A549 (cell line): ENCODE measurements at regions not wholly inside any gene's neighbourhood (a gene's known extent, or its start where the extent isn't known, plus 50 kb on each side); places are given as distances from the start of the nearest gene placed in this dataset.

Experiments used
- ATAC-seq, 2 experiments: fragments of 200-7000 bp in 1 of 2; fragments of >200 bp in 1 of 2; cut with Nextera tagmentation in 1 of 2; cut with Tn5 transposase in 1 of 2; 3 replicates each; pipeline versions ENCODE4 v1.8.0 to v1.9.1; 2018 to 2020; ENCODE audit warnings: mild to moderate bottlenecking in 1 of 2, moderate library complexity in 1 of 2
- CTCF ChIA-PET: fragments of 300-600 bp; sonication (Branson Sonifier 250); formaldehyde crosslinking; extraction: SDS; loops from one replicate; lab custom pipeline; 2021; ENCODE audit warnings: antibody characterized with exemption, inconsistent platforms; lab: Yijun Ruan, JAX
- POLR2A ChIA-PET: fragments of 350-600 bp; formaldehyde crosslinking; extraction: SDS; loops from one replicate; lab custom pipeline; 2021; ENCODE audit warnings: antibody characterized with exemption, inconsistent platforms; lab: Yijun Ruan, JAX
- DNase-seq, 2 experiments: peaks; one replicate each; pipeline versions ENCODE4 v3.0.0 to v3.0.0-alpha.2; 2011 to 2016; ENCODE audit warnings: low read depth in 1 of 2, low spot score in 1 of 2
- FAIRE-seq: peaks from 2 replicates; lab custom pipeline; 2011; peaks lifted over from hg19 to GRCh38; lab: Jason Lieb, UNC
- H3K27ac ChIP-seq, 2 experiments: fragments of >200 bp; sonication (Bioruptor Twin); formaldehyde crosslinking; 3 replicates each; pipeline ENCODE4 v1.5.1; 2016 to 2017
- H3K4me1 ChIP-seq: fragments of >200 bp; sonication (Bioruptor Twin); formaldehyde crosslinking; 3 replicates; pipeline ENCODE4 v1.6.1; 2016
- H3K4me2 ChIP-seq: fragments of >200 bp; sonication (Bioruptor Twin); formaldehyde crosslinking; 3 replicates; pipeline ENCODE4 v1.6.1; 2016
- H3K4me3 ChIP-seq: fragments of >200 bp; sonication (Bioruptor Twin); formaldehyde crosslinking; 3 replicates; pipeline ENCODE4 v1.5.1; 2016
- H3K9me3 ChIP-seq: fragments of >200 bp; sonication (Bioruptor Twin); formaldehyde crosslinking; 3 replicates; pipeline ENCODE4 v1.6.1; 2016
- CHD2 ChIP-seq: fragments of 150-350 bp; IDR thresholded peaks from 2 replicates; pipeline ENCODE4 v1.6.1; 2014; ENCODE audit warnings: low read length; ENCODE audit not compliant: partially characterized antibody
- CHD4 ChIP-seq: fragments of 200-600 bp; sonication (generic); IDR thresholded peaks from 2 replicates; pipeline ENCODE4 v1.6.1; 2016; ENCODE audit warnings: antibody characterized with exemption, mild to moderate bottlenecking, borderline replicate concordance
- E2F6 ChIP-seq: IDR thresholded peaks from 2 replicates; pipeline ENCODE4 v1.6.1; 2012; ENCODE audit warnings: low read depth, borderline replicate concordance
- EHF ChIP-seq: fragments of 250-450 bp; sonication (Bioruptor Pico); IDR thresholded peaks from 2 replicates; pipeline ENCODE4 v1.5.0; 2020; ENCODE audit warnings: mild to moderate bottlenecking
- EP300 ChIP-seq, 2 experiments: fragments of >200 bp; sonication (Bioruptor Twin); formaldehyde crosslinking; IDR thresholded peaks; 2 replicates in 1 of 2; 3 replicates in 1 of 2; pipeline ENCODE4 v1.6.1; 2016 to 2017
- ESRRA ChIP-seq: fragments of 150-350 bp; IDR thresholded peaks from 2 replicates; pipeline ENCODE4 v1.6.1; 2014; ENCODE audit warnings: mild to moderate bottlenecking, low read length, borderline replicate concordance
- HDAC2 ChIP-seq: fragments of 200-600 bp; sonication (generic); IDR thresholded peaks from 2 replicates; pipeline ENCODE4 v1.6.1; 2016
- HOXB5 ChIP-seq: fragments of 250-450 bp; sonication (Bioruptor Pico); IDR thresholded peaks from 2 replicates; pipeline ENCODE4 v1.5.0; 2020; ENCODE audit warnings: mild to moderate bottlenecking, moderate library complexity
- JUNB ChIP-seq: fragments of >200 bp; sonication (Bioruptor Twin); formaldehyde crosslinking; IDR thresholded peaks from 2 replicates; pipeline ENCODE4 v1.6.1; 2016
- MAFK ChIP-seq: fragments of 450-650 bp; IDR thresholded peaks from 2 replicates; pipeline ENCODE4 v1.6.1; 2014; ENCODE audit not compliant: partially characterized antibody
- MAZ ChIP-seq: fragments of 150-350 bp; IDR thresholded peaks from 2 replicates; pipeline ENCODE4 v1.6.1; 2014; ENCODE audit warnings: antibody characterized with exemption, low read depth, low read length, borderline replicate concordance
- MYC ChIP-seq: IDR thresholded peaks from 2 replicates; pipeline ENCODE4 v1.6.1; 2012; ENCODE audit warnings: mild to moderate bottlenecking, inconsistent platforms, low read length, improper control_type of control experiment, borderline replicate concordance
- NFE2L2 ChIP-seq: fragments of 150-350 bp; conservative IDR thresholded peaks from 2 replicates; pipeline ENCODE4 v1.6.1; 2014; ENCODE audit warnings: low read length
- NPAS2 ChIP-seq: fragments of 250-450 bp; sonication (Bioruptor Pico); IDR thresholded peaks from 2 replicates; pipeline ENCODE4 v1.8.0; 2022; ENCODE audit warnings: mild to moderate bottlenecking, moderate library complexity, borderline replicate concordance
- NR3C1 ChIP-seq: fragments of >200 bp; sonication (Bioruptor Twin); formaldehyde crosslinking; IDR thresholded peaks from 3 replicates; pipeline ENCODE4 v1.6.1; 2017
- RARB ChIP-seq: fragments of 250-450 bp; sonication (Bioruptor Pico); IDR thresholded peaks from 2 replicates; pipeline ENCODE4 v1.8.0; 2021; ENCODE audit warnings: mild to moderate bottlenecking, moderate library complexity
- RFX5 ChIP-seq: fragments of 450-650 bp; IDR thresholded peaks from 2 replicates; pipeline ENCODE4 v1.7.1; 2014; ENCODE audit warnings: antibody characterized with exemption, mild to moderate bottlenecking, moderate library complexity
- RNF2 ChIP-seq: fragments of 200-600 bp; sonication (generic); IDR thresholded peaks from 2 replicates; pipeline ENCODE4 v1.6.1; 2016; ENCODE audit warnings: low read depth, mild to moderate bottlenecking, antibody characterized with exemption, moderate library complexity, borderline replicate concordance
- SMC3 ChIP-seq: fragments of >200 bp; sonication (Bioruptor Twin); formaldehyde crosslinking; IDR thresholded peaks from 3 replicates; pipeline ENCODE4 v1.6.1; 2018; ENCODE audit warnings: inconsistent platforms
- ZNF302 ChIP-seq: fragments of 250-450 bp; sonication (Bioruptor Pico); IDR thresholded peaks from 2 replicates; pipeline ENCODE4 v1.9.0; 2021; ENCODE audit warnings: inconsistent platforms, mild to moderate bottlenecking, moderate library complexity
- ZSCAN20 ChIP-seq: fragments of 250-450 bp; sonication (Bioruptor Pico); IDR thresholded peaks from 2 replicates; pipeline ENCODE4 v1.8.0; 2022; ENCODE audit warnings: mild to moderate bottlenecking, moderate library complexity
- WGBS: methylation state at CpG from one replicate; pipeline ENCODE4 v1.1.6; 2017; ENCODE audit errors: missing lambda C conversion rate; 5-methylcytosine and 5-hydroxymethylcytosine counted together
- TF ChIP-seq, protein P1 (sequence below): fragments of 150-350 bp; IDR thresholded peaks from 2 replicates; pipeline ENCODE4 v1.6.1; 2014; ENCODE audit warnings: low read depth, mild to moderate bottlenecking, low read length
- TF ChIP-seq, protein P2 (sequence below): fragments of >200 bp; sonication (Bioruptor Twin); formaldehyde crosslinking; IDR thresholded peaks from 2 replicates; pipeline ENCODE4 v1.6.1; 2016
- TF ChIP-seq, protein P3 (sequence below): fragments of 250-450 bp; sonication (Bioruptor Pico); IDR thresholded peaks from 2 replicates; pipeline ENCODE4 v1.5.0; 2021; ENCODE audit warnings: mild to moderate bottlenecking, moderate library complexity, borderline replicate concordance
- TF ChIP-seq, protein P4 (sequence below): fragments of 200-600 bp; sonication (generic); IDR thresholded peaks from 2 replicates; pipeline ENCODE4 v1.6.1; 2016; ENCODE audit warnings: antibody characterized with exemption, mild to moderate bottlenecking, moderate library complexity
- TF ChIP-seq, protein P5 (sequence below): fragments of 450-650 bp; IDR thresholded peaks from 2 replicates; pipeline ENCODE4 v1.6.1; 2014; ENCODE audit warnings: antibody characterized with exemption

GRCh38 chr2:147366279-147366678 lies 478.6 kb upstream of the ACVR2A start:
- FAIRE-seq, result no peak
- H3K27ac ChIP-seq, result no peak overlapping the region
- no peak for TF ChIP-seq NFE2L2
- no peak for TF ChIP-seq RNF2
- TF ChIP-seq SMC3, result no peak
- TF ChIP-seq, protein P1, sequence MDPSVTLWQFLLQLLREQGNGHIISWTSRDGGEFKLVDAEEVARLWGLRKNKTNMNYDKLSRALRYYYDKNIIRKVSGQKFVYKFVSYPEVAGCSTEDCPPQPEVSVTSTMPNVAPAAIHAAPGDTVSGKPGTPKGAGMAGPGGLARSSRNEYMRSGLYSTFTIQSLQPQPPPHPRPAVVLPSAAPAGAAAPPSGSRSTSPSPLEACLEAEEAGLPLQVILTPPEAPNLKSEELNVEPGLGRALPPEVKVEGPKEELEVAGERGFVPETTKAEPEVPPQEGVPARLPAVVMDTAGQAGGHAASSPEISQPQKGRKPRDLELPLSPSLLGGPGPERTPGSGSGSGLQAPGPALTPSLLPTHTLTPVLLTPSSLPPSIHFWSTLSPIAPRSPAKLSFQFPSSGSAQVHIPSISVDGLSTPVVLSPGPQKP, result no peak
- no peak for TF ChIP-seq ZNF302 (CRISPR knock-in tag)
- no peak for TF ChIP-seq MYC
- no peak for TF ChIP-seq HOXB5 (CRISPR knock-in tag)
- TF ChIP-seq NR3C1, result no peak
- no peak for TF ChIP-seq HDAC2
- TF ChIP-seq MAFK, result no peak
- no peak for TF ChIP-seq ESRRA
- TF ChIP-seq, protein P2, sequence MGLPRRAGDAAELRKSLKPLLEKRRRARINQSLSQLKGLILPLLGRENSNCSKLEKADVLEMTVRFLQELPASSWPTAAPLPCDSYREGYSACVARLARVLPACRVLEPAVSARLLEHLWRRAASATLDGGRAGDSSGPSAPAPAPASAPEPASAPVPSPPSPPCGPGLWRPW, result no peak
- no peak for TF ChIP-seq E2F6
- H3K9me3 ChIP-seq, result no peaks in the 10 kb centered on the region
- ChIA-PET CTCF (no interaction called here), POLR2A (no interaction called here)
- no peak for DNase-seq
- no peak for ATAC-seq
- H3K4me1 ChIP-seq, result no peaks in the 10 kb centered on the region
- 17% methylated on average over 6 of the region's 6 CpGs for WGBS
- no peak overlapping the region for H3K4me3 ChIP-seq
- H3K4me2 ChIP-seq, result no peak overlapping the region

GRCh38 chr2:147365622-147366021 lies 479.2 kb upstream of the ACVR2A start:
- no peak overlapping the region for H3K4me2 ChIP-seq
- no peaks in the 10 kb centered on the region for H3K4me1 ChIP-seq
- FAIRE-seq (no peak), DNase-seq (no peak), ATAC-seq (no peak)
- TF ChIP-seq RARB (CRISPR knock-in tag) (no peak), ZNF302 (CRISPR knock-in tag) (no peak), RFX5 (no peak), JUNB (no peak), NPAS2 (CRISPR knock-in tag) (no peak), EHF (no peak), MAZ (no peak), ZSCAN20 (CRISPR knock-in tag) (no peak), CHD4 (no peak), EP300 (IDR thresholded peaks at IDR 0.05) (no peak), MYC (no peak), CHD2 (no peak), RNF2 (no peak), SMC3 (no peak)
- TF ChIP-seq, protein P1, result no peak
- TF ChIP-seq, protein P3, sequence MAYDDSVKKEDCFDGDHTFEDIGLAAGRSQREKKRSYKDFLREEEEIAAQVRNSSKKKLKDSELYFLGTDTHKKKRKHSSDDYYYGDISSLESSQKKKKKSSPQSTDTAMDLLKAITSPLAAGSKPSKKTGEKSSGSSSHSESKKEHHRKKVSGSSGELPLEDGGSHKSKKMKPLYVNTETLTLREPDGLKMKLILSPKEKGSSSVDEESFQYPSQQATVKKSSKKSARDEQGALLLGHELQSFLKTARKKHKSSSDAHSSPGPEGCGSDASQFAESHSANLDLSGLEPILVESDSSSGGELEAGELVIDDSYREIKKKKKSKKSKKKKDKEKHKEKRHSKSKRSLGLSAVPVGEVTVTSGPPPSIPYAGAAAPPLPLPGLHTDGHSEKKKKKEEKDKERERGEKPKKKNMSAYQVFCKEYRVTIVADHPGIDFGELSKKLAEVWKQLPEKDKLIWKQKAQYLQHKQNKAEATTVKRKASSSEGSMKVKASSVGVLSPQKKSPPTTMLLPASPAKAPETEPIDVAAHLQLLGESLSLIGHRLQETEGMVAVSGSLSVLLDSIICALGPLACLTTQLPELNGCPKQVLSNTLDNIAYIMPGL, result no peak
- TF ChIP-seq, protein P4, sequence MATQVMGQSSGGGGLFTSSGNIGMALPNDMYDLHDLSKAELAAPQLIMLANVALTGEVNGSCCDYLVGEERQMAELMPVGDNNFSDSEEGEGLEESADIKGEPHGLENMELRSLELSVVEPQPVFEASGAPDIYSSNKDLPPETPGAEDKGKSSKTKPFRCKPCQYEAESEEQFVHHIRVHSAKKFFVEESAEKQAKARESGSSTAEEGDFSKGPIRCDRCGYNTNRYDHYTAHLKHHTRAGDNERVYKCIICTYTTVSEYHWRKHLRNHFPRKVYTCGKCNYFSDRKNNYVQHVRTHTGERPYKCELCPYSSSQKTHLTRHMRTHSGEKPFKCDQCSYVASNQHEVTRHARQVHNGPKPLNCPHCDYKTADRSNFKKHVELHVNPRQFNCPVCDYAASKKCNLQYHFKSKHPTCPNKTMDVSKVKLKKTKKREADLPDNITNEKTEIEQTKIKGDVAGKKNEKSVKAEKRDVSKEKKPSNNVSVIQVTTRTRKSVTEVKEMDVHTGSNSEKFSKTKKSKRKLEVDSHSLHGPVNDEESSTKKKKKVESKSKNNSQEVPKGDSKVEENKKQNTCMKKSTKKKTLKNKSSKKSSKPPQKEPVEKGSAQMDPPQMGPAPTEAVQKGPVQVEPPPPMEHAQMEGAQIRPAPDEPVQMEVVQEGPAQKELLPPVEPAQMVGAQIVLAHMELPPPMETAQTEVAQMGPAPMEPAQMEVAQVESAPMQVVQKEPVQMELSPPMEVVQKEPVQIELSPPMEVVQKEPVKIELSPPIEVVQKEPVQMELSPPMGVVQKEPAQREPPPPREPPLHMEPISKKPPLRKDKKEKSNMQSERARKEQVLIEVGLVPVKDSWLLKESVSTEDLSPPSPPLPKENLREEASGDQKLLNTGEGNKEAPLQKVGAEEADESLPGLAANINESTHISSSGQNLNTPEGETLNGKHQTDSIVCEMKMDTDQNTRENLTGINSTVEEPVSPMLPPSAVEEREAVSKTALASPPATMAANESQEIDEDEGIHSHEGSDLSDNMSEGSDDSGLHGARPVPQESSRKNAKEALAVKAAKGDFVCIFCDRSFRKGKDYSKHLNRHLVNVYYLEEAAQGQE, result no peak
- TF ChIP-seq, protein P5, sequence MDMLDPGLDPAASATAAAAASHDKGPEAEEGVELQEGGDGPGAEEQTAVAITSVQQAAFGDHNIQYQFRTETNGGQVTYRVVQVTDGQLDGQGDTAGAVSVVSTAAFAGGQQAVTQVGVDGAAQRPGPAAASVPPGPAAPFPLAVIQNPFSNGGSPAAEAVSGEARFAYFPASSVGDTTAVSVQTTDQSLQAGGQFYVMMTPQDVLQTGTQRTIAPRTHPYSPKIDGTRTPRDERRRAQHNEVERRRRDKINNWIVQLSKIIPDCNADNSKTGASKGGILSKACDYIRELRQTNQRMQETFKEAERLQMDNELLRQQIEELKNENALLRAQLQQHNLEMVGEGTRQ, result no peak
- 49% methylated on average over 4 of the region's 4 CpGs for WGBS
- ChIA-PET CTCF (no interaction called here), POLR2A (no interaction called here)
- no peak overlapping the region for H3K4me3 ChIP-seq
- H3K9me3 ChIP-seq, result no peaks in the 10 kb centered on the region
- H3K27ac ChIP-seq, result no peak overlapping the region
